HUES64 (cell line): ENCODE measurements at regions not wholly inside any gene's neighbourhood (a gene's known extent, or its start where the extent isn't known, plus 50 kb on each side); places are given as distances from the start of the nearest gene placed in this dataset.
"Not testable (repeated sequence)": the region's sequence is repeated elsewhere in the genome, so short reads cannot be mapped to it uniquely, and the experiment has no call there.

Source experiments
- H3K27ac ChIP-seq: 2 replicates; pipeline ENCODE4 v1.7.0; 2013; ENCODE audit warnings: low read depth, low read length, inconsistent platforms
- H3K27me3 ChIP-seq: 2 replicates; pipeline ENCODE4 v1.6.1; 2013; ENCODE audit warnings: mild to moderate bottlenecking, low read length; ENCODE audit not compliant: insufficient read depth
- H3K36me3 ChIP-seq: 2 replicates; pipeline ENCODE4 v1.6.1; 2013; ENCODE audit warnings: mild to moderate bottlenecking, low read length; ENCODE audit not compliant: insufficient read depth
- H3K4me1 ChIP-seq: 2 replicates; pipeline ENCODE4 v1.6.1; 2013; ENCODE audit warnings: mild to moderate bottlenecking, low read length, moderate library complexity; ENCODE audit not compliant: insufficient read depth
- H3K4me3 ChIP-seq: 2 replicates; pipeline ENCODE4 v1.5.1; 2013; ENCODE audit warnings: mild to moderate bottlenecking, low read length, moderate library complexity
- H3K9ac ChIP-seq: 2 replicates; pipeline ENCODE4 v1.6.1; 2013; ENCODE audit warnings: mild to moderate bottlenecking, low read depth, low read length
- H3K9me3 ChIP-seq: 2 replicates; pipeline ENCODE4 v1.6.1; 2013; ENCODE audit warnings: low read depth, low read length; ENCODE audit not compliant: insufficient read depth
- WGBS: fragments of 150-250, 120-280 bp; methylation state at CpG from one replicate; pipeline ENCODE4 v1.1.7; 2013; ENCODE audit warnings: missing lambda C conversion rate; 5-methylcytosine and 5-hydroxymethylcytosine counted together

DNA sequence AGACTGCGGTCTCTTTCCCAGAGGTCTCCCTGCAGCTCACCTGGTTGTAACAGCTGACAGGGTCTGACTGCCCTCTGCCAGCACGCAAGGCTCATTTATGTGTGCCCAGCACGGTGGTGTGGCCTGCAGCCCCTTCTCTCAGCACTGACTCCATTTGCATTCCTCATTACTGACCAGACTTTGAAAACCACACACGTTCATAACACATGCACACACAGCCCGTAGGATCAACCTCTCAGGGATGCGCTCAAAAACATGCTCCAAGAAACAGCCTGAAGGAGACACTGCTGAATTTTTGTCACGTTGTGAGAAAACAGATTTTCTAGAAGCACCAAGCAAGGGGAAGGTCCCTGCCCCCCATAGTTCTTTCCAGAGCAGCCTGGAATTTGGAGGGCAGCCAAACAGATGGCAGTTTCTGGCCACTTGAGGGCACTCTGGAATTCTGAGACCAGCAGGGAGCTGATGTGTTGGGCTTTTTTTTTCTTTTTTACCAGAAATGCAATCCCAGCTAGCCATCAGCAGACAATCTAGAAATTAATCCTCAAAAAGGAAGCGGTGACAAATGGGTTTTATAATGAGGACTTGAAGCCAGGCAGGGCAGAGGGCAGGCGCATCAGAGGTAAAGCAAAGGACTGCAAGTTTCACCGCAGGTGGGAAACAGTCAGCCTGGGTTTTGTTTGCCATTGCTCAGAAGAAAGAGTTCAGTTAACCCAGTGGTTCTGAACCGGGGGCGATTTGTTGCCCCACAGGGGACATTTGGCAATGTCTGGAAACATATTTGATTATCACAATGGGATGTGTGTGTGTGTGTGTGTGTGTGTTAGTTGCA lies 170.5 kb upstream of the PROK2 start:
- Histone ChIP-seq H3K9ac (no peak overlapping the region), H3K27me3 (no peaks in the 10 kb centered on the region), H3K9me3 (no peaks in the 10 kb centered on the region), H3K27ac (no peak overlapping the region), H3K4me1 (peaks cover 25% of the 10 kb centered on the region), H3K36me3 (no peaks in the 10 kb centered on the region), H3K4me3 (no peak overlapping the region)
- WGBS: 43% methylated on average over 12 of the region's 12 CpGs

DNA sequence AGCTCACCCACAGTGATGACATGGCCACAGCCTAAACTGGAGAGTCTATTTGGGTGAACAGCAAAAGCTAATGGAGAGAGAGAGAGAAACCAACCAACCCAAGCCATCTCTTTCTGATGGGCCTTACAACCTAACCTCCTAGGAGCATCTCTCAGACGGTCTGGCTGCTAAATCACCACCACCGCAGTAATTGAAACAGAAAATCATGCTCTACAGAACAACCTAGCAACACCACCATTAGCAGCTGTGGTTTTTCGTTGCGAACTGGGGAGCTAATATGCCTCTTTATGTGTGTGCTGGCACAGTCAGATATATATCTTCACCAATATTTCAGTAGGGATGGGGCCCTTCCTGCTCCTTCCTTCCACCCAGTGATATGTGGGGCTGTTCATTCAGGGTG lies 166.9 kb upstream of the PROK2 start:
- peaks cover 13% of the 10 kb centered on the region for H3K4me1 ChIP-seq
- no peaks in the 10 kb centered on the region for H3K9me3 ChIP-seq
- H3K27me3 ChIP-seq: no peaks in the 10 kb centered on the region
- no peak overlapping the region for H3K4me3 ChIP-seq
- no peaks in the 10 kb centered on the region for H3K36me3 ChIP-seq
- no peak overlapping the region for H3K9ac ChIP-seq
- H3K27ac ChIP-seq: no peak overlapping the region
- 68% methylated on average over 4 of the region's 4 CpGs for WGBS

DNA sequence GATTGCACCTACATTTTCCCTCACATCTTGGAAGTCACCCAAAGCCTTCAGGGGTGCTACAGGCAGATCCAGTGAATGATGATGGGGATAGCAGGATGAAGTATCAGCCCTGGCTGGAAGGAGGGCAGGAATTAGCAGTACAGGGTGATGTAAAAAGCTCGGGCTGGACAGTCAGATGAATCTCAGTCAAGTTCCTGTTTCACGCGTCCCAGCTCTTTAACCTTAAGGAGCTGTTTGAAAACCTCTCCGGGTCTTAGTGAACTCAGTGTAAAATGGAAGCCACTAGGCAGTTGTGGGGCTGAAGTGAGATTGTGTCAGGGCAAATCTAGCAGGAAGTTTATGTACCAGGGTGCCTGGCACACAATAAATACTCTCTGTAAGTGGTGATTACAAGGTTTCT lies 166.4 kb upstream of the PROK2 start:
- no peak overlapping the region for H3K4me3 ChIP-seq
- 91% methylated on average over 4 of the region's 4 CpGs for WGBS
- H3K9me3 ChIP-seq: no peaks in the 10 kb centered on the region
- peaks cover 13% of the 10 kb centered on the region for H3K4me1 ChIP-seq
- no peak overlapping the region for H3K9ac ChIP-seq
- no peaks in the 10 kb centered on the region for H3K36me3 ChIP-seq
- H3K27ac ChIP-seq: no peak overlapping the region
- no peaks in the 10 kb centered on the region for H3K27me3 ChIP-seq

DNA sequence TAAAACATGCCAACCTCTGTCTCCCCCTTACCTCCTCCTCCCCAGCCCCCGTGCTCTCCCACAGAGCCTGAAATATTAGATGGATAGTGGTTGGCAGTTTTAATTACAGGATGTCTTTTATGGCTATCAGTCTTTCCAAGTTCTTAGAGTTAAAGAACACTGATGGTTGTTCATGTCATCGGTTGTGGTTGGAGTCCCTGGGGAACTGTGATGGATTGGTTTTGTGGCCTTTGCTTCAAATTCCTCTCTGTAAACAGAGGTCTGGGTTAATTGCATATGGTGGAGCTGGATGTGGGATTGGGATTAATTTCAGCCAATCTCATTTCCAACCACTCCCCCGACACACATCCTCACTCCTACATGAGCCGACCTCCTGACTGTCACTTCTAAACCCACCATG lies 164.5 kb upstream of the PROK2 start:
- Histone ChIP-seq H3K27me3 (peaks cover 4% of the 10 kb centered on the region; the same call in 1 of the 2 replicates), H3K27ac (no peak overlapping the region), H3K9ac (no peak overlapping the region), H3K4me1 (no peaks in the 10 kb centered on the region), H3K9me3 (no peaks in the 10 kb centered on the region), H3K4me3 (no peak overlapping the region), H3K36me3 (no peaks in the 10 kb centered on the region)
- WGBS: 86% methylated on average over 4 of the region's 4 CpGs

DNA sequence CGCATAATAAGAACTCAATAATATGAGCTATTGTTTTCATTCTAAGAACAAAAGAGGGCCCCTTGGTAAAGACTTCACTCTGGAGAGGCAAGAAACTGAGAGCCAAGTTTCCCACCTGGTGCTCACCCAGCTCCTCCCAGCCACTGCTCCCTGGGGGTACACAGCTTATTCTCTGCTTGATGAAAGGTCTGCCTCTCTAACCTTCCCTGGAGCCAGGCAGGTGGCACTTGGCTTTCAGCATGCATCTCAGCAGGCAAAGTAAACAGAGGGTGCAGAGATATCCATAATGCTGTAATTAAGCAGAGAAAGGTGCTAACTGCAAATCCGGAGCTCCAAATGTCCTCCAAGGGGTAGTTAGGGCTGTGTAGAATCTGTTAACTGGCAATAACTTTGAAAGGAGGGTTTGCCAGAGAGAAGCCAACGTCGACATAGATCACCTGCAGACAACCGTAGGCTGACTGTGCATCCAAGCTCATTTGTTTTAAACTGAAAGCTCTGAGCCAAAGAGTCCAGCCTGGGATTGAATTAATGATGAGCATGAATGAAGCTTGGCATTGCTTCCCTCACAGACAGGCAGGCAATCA lies 159.6 kb upstream of the PROK2 start:
- Histone ChIP-seq H3K4me1 (0 out of 2 replicates have a peak, but pooled peaks cover 6% of the 10 kb centered on the region), H3K27me3 (peaks cover 4% of the 10 kb centered on the region; the same call in 1 of the 2 replicates), H3K9me3 (no peaks in the 10 kb centered on the region), H3K27ac (no peak overlapping the region), H3K9ac (no peak overlapping the region), H3K36me3 (no peaks in the 10 kb centered on the region), H3K4me3 (no peak overlapping the region)
- WGBS: 82% methylated on average over 5 of the region's 5 CpGs

DNA sequence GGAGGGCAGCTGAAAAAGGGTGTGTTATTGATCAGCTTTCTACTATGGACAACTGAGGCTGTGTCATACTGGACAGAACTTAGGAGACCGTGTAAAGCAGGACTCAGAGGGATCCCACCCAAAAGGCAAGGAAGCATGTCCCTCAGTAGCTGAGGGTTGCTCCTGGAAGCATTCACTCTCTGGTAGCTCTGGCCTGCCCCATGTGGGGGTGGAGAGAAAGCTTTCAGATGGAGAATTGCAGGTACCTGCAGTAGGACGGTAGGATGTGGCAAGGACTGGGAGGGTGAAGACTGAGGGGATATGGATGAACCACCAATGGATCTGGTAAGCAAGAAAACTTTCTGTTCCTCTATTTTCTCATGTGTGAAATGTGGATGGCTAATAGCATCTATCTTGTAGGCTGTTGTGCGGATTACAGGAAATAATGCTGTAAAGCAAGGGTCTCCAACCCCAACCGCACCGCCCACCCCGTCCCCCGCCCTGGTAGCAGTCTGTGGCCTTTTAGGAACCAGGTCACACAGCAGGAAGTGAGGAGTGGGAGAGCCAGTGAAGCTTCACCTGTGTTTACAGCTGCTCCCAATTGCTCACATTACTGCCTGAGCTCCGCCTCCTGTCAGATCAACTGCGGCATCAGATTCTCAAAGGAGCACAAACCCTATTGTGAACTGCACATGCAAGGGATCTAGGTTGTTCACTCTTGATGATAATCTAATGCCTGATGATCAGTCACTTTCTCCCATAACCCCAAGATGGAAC lies 157.7 kb upstream of the PROK2 start:
- no peaks in the 10 kb centered on the region for H3K9me3 ChIP-seq
- no peak overlapping the region for H3K27ac ChIP-seq
- 86% methylated on average over 9 of the region's 9 CpGs for WGBS
- H3K9ac ChIP-seq: no peak overlapping the region
- 0 out of 2 replicates have a peak, but pooled peaks cover 6% of the 10 kb centered on the region for H3K4me1 ChIP-seq
- no peaks in the 10 kb centered on the region for H3K36me3 ChIP-seq
- H3K4me3 ChIP-seq: no peak overlapping the region
- peaks cover 4% of the 10 kb centered on the region; the same call in 1 of the 2 replicates for H3K27me3 ChIP-seq

DNA sequence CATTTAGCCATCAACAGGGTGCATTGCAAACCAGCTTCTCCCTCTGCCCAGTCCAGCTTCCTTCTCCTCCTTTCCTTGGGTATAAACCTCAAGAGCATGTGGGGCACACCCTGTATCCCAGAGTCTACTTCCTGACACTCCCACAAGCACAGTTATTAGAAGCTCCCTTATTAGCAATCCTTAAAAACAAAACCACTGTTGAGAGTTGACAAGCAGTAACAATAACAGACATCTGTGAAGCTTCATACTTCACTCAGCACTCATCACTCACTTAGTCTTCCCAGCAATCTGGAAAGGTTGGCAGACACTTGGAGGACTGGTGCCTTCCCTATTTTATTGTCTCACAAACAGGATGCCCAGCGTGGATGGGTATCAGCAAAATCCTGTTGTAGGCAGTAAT lies 155.5 kb upstream of the PROK2 start:
- Histone ChIP-seq H3K27ac (no peak overlapping the region), H3K9me3 (no peaks in the 10 kb centered on the region), H3K9ac (no peak overlapping the region), H3K4me1 (0 out of 2 replicates have a peak, but pooled peaks cover 6% of the 10 kb centered on the region), H3K27me3 (peaks cover under 1% of the 10 kb centered on the region; the same call in 1 of the 2 replicates), H3K36me3 (no peaks in the 10 kb centered on the region), H3K4me3 (no peak overlapping the region)
- 93% methylated on average over 1 of the region's 1 CpG for WGBS

DNA sequence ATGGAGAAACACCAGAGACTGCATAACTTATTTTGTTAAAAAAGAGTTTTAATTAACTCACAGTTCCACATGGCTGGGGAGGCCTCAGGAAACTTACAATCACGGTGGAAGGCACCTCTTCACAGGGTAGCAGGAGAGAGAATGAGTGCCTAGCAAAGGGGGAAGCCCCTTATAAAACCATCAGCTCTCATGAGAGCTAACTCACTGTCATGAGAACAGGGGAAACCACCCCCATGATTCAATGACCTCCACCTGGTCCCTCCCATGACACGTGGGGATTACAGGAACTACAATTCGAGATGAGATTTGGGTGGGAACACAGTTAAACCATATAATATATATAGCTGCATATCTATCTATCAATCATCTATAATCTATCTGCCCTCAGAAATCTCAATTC lies 153.1 kb upstream of the PROK2 start:
- H3K36me3 ChIP-seq, H3K4me1 ChIP-seq, H3K4me3 ChIP-seq, H3K9ac ChIP-seq, H3K27me3 ChIP-seq, H3K9me3 ChIP-seq, H3K27ac ChIP-seq: not testable (repeated sequence)
- WGBS: 61% methylated on average over 2 of the region's 3 CpGs

DNA sequence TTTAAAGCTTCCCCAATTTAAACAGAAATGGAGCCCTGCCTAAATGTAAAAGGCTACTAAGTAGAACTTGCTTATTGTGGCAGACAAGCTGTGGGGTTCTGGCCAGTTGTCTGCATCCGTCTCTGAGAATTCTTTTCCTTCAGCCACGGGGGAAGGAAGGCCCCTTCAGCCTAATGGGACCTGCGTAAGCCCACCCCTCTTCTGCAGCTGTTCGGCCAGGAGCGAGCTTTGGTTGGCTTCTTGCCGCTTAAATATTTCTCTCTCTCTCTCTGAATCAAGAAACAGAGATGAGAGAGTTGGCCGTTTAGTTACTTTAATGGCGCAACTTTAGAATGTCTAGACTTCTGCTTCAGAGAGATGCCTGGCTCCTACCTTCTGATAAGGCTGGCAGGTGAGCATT lies 151.7 kb upstream of the PROK2 start:
- H3K4me3 ChIP-seq: no peak overlapping the region
- H3K9me3 ChIP-seq: no peaks in the 10 kb centered on the region
- H3K27ac ChIP-seq: no peak overlapping the region
- no peaks in the 10 kb centered on the region for H3K27me3 ChIP-seq
- no peak overlapping the region for H3K9ac ChIP-seq
- no peaks in the 10 kb centered on the region for H3K36me3 ChIP-seq
- no peaks in the 10 kb centered on the region for H3K4me1 ChIP-seq
- 94% methylated on average over 8 of the region's 8 CpGs for WGBS

DNA sequence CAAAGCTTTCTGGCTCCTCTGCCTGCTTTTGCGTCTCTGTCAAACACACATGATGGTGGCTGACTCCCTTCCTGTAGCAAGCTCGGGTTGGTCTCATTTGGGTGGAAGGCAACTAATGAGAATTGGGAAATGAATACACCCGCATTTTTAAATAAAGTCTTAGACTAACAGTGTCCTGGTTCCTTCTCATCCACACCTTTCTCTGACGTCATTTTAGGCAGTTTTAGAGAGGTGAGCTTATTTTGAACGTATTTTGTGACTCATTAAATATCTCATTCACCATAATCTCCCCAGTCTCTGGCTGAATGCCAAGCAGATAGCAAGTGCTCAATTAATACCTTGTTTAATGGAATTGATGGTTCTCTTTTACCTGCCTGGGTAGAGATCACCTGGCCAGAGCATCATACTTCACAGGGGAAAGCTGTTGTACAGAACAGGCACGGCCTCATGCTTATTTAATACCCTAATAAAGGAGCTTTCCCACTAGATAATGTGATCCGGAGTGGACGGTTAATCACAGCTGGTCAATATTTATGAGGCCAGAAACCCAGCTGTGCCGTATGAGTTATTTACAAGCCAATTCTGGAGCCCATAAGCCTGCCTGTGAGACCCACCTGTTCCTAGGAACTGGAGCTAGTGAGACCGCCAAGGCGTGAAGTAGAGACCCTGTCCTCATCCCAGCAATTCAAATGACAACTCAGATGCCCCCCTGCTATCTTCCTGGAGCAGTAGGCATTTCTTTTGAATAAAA lies 149.7 kb upstream of the PROK2 start:
- Histone ChIP-seq H3K9ac (no peak overlapping the region), H3K9me3 (no peaks in the 10 kb centered on the region), H3K27me3 (no peaks in the 10 kb centered on the region), H3K4me3 (no peak overlapping the region), H3K27ac (no peak overlapping the region), H3K36me3 (no peaks in the 10 kb centered on the region), H3K4me1 (peaks cover 7% of the 10 kb centered on the region)
- 94% methylated on average over 9 of the region's 11 CpGs for WGBS
